Activated CD4-positive, alpha-beta T cell treated with anti-CD3 and anti-CD28 coated beads, Interleukin-2, amount 10 ng/mL, durations not matched to agents 24 days and 14 days (primary cell): ENCODE measurements at regions not wholly inside any gene's neighbourhood (a gene's known extent, or its start where the extent isn't known, plus 50 kb on each side); places are given as distances from the start of the nearest gene placed in this dataset.
"Not testable (repeated sequence)": the region's sequence is repeated elsewhere in the genome, so short reads cannot be mapped to it uniquely, and the experiment has no call there.

Experiments
- DNase-seq: peaks from one replicate; pipeline ENCODE4 v3.0.0; 2022
- H3K27ac Mint-ChIP-seq: one replicate; pipeline ENCODE4 v1.8.0; 2022; ENCODE audit warnings: mild to moderate bottlenecking, mixed read lengths
- H3K27me3 Mint-ChIP-seq: one replicate; pipeline ENCODE4 v1.8.0; 2022; ENCODE audit warnings: mixed read lengths
- H3K36me3 Mint-ChIP-seq: one replicate; pipeline ENCODE4 v1.8.0; 2022; ENCODE audit warnings: low read depth, mild to moderate bottlenecking, mixed read lengths
- H3K4me1 Mint-ChIP-seq: one replicate; pipeline ENCODE4 v1.8.0; 2021; ENCODE audit warnings: mixed read lengths
- H3K4me3 Mint-ChIP-seq: one replicate; pipeline ENCODE4 v1.8.0; 2022; ENCODE audit warnings: mild to moderate bottlenecking, moderate library complexity, mixed read lengths
- H3K9me3 Mint-ChIP-seq: one replicate; pipeline ENCODE4 v1.8.0; 2021; ENCODE audit warnings: mixed read lengths
- intact Hi-C: fragments of 100-400 bp; cut with micrococcal nuclease; formaldehyde crosslinking; loops from one replicate; pipeline ENCODE4 v1.15.1; 2023

- intact Hi-C loops, result no loop called here
- H3K27ac Mint-ChIP-seq, result no peak overlapping the region
- H3K9me3 Mint-ChIP-seq, result peaks cover 7% of the 10 kb centered on the region
- peaks cover 10% of the 10 kb centered on the region for H3K27me3 Mint-ChIP-seq
- H3K4me3 Mint-ChIP-seq, result no peak overlapping the region
- DNase-seq, result no peak
- no peaks in the 10 kb centered on the region for H3K36me3 Mint-ChIP-seq
- H3K4me1 Mint-ChIP-seq, result peaks cover 1% of the 10 kb centered on the region
Observed at GRCh38 chr6:134584847-134585516, 267.1 kb upstream of the SGK1 start.

GRCh38 chr6:134577998-134578397 is 260.1 kb upstream of the SGK1 start:
- no peak overlapping the region for H3K4me3 Mint-ChIP-seq
- H3K36me3 Mint-ChIP-seq, result no peaks in the 10 kb centered on the region
- H3K27ac Mint-ChIP-seq, result no peak overlapping the region
- peaks cover 25% of the 10 kb centered on the region for H3K27me3 Mint-ChIP-seq
- intact Hi-C loops, result no loop called here
- DNase-seq, result no peak
- peaks cover 2% of the 10 kb centered on the region for H3K4me1 Mint-ChIP-seq
- H3K9me3 Mint-ChIP-seq, result peaks cover 10% of the 10 kb centered on the region

DNA sequence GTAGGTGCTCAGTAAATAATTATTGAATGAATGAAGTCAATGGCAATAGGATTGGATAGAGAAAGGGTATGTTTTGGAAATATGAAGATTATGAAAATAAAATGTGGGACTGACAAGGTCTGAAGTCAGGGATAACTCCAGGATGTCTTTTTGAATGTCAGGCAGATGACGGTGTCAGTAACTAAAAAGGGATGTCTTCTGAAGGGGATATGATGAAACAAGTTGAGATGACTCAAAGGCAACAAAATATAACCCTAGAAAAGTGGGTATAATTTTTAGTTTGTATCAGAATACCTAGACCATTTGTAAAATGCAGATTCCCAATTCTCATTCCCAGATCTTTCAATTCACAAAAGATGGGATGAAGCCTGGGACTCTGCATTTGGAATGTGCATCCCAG is 257.3 kb upstream of the SGK1 start:
- Mint-ChIP-seq H3K27me3 (peaks cover 18% of the 10 kb centered on the region), H3K27ac (no peak overlapping the region), H3K36me3 (no peaks in the 10 kb centered on the region), H3K9me3 (peaks cover 21% of the 10 kb centered on the region), H3K4me3 (no peak overlapping the region), H3K4me1 (peaks cover 5% of the 10 kb centered on the region)
- no peak for DNase-seq
- intact Hi-C loops, result no loop called here

GRCh38 chr6:134574491-134574890 is 256.6 kb upstream of the SGK1 start:
- H3K36me3 Mint-ChIP-seq, result no peaks in the 10 kb centered on the region
- intact Hi-C loops, result loop anchor here (5.0 kb wide), 1 partner anchor 42 kb away; no protein-coding TSS in a partner anchor
- peaks cover 15% of the 10 kb centered on the region for H3K9me3 Mint-ChIP-seq
- H3K27ac Mint-ChIP-seq, result no peak overlapping the region
- no peak for DNase-seq
- H3K27me3 Mint-ChIP-seq, result peaks cover 12% of the 10 kb centered on the region
- peaks cover 11% of the 10 kb centered on the region for H3K4me1 Mint-ChIP-seq
- H3K4me3 Mint-ChIP-seq, result no peak overlapping the region

DNA sequence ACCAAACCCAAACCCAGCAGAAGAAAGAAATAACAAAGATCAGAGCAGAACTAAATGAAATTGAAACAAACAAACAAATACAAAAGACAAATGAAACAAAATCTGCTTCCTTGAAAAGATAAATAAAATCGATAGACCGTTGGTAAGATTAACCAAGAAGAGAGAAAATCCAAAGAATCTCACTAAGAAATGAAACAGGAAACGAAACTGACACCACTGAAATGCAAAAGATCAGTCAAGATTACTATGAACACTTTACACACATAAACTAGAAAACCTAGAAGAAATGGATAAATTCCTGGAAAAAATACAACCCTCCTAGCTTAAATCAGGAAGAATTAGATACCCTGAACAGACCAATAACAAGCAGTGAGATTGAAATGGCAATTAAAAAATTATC is 252.1 kb upstream of the SGK1 start:
- Mint-ChIP-seq H3K27ac (peak overlapping the region; percentile 14), H3K9me3 (peaks cover 34% of the 10 kb centered on the region), H3K4me1 (peaks cover 25% of the 10 kb centered on the region), H3K4me3 (peak overlapping the region; percentile 61)
- intact Hi-C loops, result loop anchor here (5.0 kb wide), 1 partner anchor 38 kb away; no protein-coding TSS in a partner anchor
- not testable (repeated sequence) for H3K27me3 Mint-ChIP-seq, H3K36me3 Mint-ChIP-seq, DNase-seq

- Mint-ChIP-seq H3K9me3 (peaks cover 22% of the 10 kb centered on the region), H3K27ac (no peak overlapping the region), H3K4me1 (peaks cover 19% of the 10 kb centered on the region), H3K36me3 (peaks cover 7% of the 10 kb centered on the region), H3K27me3 (peaks cover 2% of the 10 kb centered on the region), H3K4me3 (no peak overlapping the region)
- intact Hi-C loops, result no loop called here
- DNase-seq, result no peak
Observed at GRCh38 chr6:134564705-134565104, 246.8 kb upstream of the SGK1 start.

DNA sequence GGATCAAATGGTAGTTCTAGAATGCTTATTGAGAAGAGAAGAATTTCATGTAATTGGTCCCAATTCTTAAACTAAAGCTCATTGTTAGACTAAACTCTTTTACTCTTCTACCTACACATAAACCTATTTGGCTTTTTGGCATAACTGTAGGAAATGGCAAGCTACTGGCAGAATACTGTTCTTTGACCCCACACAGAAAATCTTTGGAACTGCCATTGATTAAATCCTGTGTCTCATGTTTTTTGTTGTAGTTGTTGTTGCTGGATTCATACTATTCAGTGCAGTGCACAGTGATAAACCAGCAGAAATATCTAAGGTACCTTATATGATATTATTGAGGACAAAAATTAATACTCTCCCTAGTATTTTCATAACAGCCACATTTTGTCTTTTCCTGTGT is 242.1 kb upstream of the SGK1 start:
- intact Hi-C loops, result no loop called here
- no peak for DNase-seq
- Mint-ChIP-seq H3K36me3 (no peaks in the 10 kb centered on the region), H3K9me3 (peaks cover 9% of the 10 kb centered on the region), H3K4me1 (peaks cover 3% of the 10 kb centered on the region), H3K4me3 (no peak overlapping the region), H3K27me3 (peaks cover 6% of the 10 kb centered on the region), H3K27ac (no peak overlapping the region)

GRCh38 chr6:134557509-134557908 is 239.6 kb upstream of the SGK1 start:
- Mint-ChIP-seq H3K4me1 (peaks cover under 1% of the 10 kb centered on the region), H3K36me3 (no peaks in the 10 kb centered on the region), H3K4me3 (no peak overlapping the region), H3K9me3 (peaks cover 15% of the 10 kb centered on the region), H3K27ac (no peak overlapping the region), H3K27me3 (peaks cover 6% of the 10 kb centered on the region)
- intact Hi-C loops, result no loop called here
- DNase-seq, result no peak

- Mint-ChIP-seq H3K27ac (no peak overlapping the region), H3K9me3 (peaks cover 17% of the 10 kb centered on the region), H3K4me3 (no peak overlapping the region), H3K27me3 (peaks cover 13% of the 10 kb centered on the region), H3K4me1 (no peaks in the 10 kb centered on the region), H3K36me3 (no peaks in the 10 kb centered on the region)
- DNase-seq, result no peak
- intact Hi-C loops, result no loop called here
Observed at GRCh38 chr6:134555672-134556071, 237.8 kb upstream of the SGK1 start.

GRCh38 chr6:134553936-134554335 is 236.0 kb upstream of the SGK1 start:
- Mint-ChIP-seq H3K27me3 (peaks cover 11% of the 10 kb centered on the region), H3K36me3 (no peaks in the 10 kb centered on the region), H3K9me3 (peaks cover 17% of the 10 kb centered on the region), H3K4me1 (no peaks in the 10 kb centered on the region), H3K27ac (no peak overlapping the region), H3K4me3 (no peak overlapping the region)
- intact Hi-C loops, result no loop called here
- no peak for DNase-seq

DNA sequence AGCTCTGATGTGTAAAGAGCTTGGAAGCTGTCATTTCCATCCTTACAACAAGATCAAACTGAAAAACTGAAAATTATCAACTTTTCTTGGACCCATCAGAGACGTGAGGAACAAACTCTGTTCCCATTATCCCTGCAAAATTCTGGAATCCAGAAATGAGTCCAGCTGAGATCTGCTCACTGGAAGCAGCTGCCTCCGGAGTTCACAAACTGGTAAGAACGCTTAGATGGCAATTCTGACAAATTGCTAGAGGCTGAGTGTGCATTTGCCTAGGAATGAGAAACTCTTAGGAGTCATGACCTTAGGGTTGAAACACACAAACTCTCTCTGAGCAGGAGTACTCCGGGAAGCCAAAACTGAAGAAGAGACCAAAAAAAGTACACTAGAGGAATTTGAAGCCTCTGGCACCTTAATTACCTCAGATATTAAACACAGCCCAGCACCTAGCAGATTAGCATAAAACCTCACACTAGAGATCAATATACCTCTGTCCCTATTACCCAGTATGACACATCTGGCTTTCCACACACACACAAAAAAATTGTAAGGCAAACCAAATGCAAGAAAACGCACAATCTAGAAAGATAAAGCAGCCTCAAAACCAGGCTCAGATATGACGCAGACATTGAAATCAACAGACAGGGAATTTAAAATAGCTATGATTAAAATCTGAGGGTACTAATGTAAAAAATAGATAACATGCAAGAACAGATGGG is 233.5 kb upstream of the SGK1 start:
- Mint-ChIP-seq H3K4me3 (no peak overlapping the region), H3K27ac (no peak overlapping the region), H3K4me1 (no peaks in the 10 kb centered on the region), H3K36me3 (no peaks in the 10 kb centered on the region), H3K27me3 (peaks cover 16% of the 10 kb centered on the region), H3K9me3 (peaks cover 20% of the 10 kb centered on the region)
- intact Hi-C loops, result no loop called here
- no peak for DNase-seq

- no peak for DNase-seq
- intact Hi-C loops, result no loop called here
Observed at GRCh38 chr6:134550604-134551003, 232.7 kb upstream of the SGK1 start.

DNA sequence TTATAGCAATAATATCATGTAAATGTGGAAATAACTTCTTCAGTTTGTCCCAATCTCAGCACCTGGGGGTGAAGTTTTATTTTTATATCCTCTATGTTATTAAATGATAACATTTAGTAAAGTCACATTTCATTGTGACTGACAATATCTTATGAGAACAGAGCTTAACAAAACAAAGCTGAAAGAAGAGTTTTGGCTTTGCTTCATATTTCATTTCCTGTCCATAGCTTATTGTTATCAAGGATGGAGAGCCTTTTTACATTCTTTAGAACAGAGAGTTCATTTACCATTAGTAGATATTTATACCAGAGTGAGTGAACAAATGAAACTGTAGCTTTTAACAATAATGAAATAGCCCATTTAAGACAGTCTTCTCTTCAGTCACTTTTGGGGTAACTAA is 231.9 kb upstream of the SGK1 start:
- H3K4me1 Mint-ChIP-seq, result no peaks in the 10 kb centered on the region
- no peak overlapping the region for H3K27ac Mint-ChIP-seq
- no peak for DNase-seq
- no peaks in the 10 kb centered on the region for H3K36me3 Mint-ChIP-seq
- H3K9me3 Mint-ChIP-seq, result peaks cover 22% of the 10 kb centered on the region
- intact Hi-C loops, result no loop called here
- H3K4me3 Mint-ChIP-seq, result no peak overlapping the region
- peaks cover 16% of the 10 kb centered on the region for H3K27me3 Mint-ChIP-seq

More at GRCh38 chr6:134550604-134551003, 232.7 kb upstream of the SGK1 start:
- Mint-ChIP-seq H3K4me1 (no peaks in the 10 kb centered on the region), H3K27ac (no peak overlapping the region), H3K4me3 (no peak overlapping the region), H3K27me3 (peaks cover 16% of the 10 kb centered on the region), H3K36me3 (no peaks in the 10 kb centered on the region), H3K9me3 (peaks cover 20% of the 10 kb centered on the region)

DNA sequence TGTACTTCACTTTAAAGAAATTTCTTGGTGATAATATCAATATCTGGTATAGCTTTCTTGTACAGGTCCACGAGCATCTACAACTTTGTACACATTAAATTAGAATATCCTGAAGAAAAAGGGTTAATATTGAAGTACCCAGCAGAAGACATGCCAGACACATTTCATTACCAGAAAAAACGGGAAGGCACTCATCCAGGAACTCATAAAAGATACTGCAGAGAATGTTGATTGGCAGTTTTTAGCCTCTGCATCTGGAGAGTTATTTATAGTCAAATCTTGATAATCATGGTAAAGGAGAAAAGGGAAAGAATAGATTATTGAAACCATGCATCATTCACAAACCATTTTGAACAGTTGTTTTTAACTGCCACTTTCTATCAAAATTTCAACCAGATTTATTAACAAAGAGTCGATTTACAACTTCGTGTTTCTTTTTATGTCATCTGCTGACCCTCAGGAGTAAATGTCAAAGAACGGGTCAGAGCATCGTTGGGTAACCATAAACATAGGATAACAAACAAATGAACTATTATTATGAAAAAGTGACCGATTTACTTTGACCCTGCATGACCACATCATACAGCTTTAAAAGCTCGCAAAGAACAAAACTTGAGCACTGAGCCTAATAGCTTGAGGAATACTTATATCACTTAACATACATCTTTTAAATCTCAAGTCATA is 229.2 kb upstream of the SGK1 start:
- intact Hi-C loops, result no loop called here
- Mint-ChIP-seq H3K4me1 (peaks cover 7% of the 10 kb centered on the region), H3K27ac (no peak overlapping the region)

More for the DNA sequence above, 229.2 kb upstream of the SGK1 start:
- Mint-ChIP-seq H3K27me3 (peaks cover 15% of the 10 kb centered on the region), H3K36me3 (no peaks in the 10 kb centered on the region), H3K4me3 (no peak overlapping the region), H3K9me3 (peaks cover 17% of the 10 kb centered on the region)
- no peak for DNase-seq
